NCI-H2196 (cell line): ENCODE measurements at regions not wholly inside any gene's neighbourhood (a gene's known extent, or its start where the extent isn't known, plus 50 kb on each side); places are given as distances from the start of the nearest gene placed in this dataset.

Experiments
- DNase-seq: peaks from one replicate; lab custom pipeline; 2025; ENCODE audit not compliant: unreplicated experiment; lab: John Stamatoyannopoulos, UW

DNA sequence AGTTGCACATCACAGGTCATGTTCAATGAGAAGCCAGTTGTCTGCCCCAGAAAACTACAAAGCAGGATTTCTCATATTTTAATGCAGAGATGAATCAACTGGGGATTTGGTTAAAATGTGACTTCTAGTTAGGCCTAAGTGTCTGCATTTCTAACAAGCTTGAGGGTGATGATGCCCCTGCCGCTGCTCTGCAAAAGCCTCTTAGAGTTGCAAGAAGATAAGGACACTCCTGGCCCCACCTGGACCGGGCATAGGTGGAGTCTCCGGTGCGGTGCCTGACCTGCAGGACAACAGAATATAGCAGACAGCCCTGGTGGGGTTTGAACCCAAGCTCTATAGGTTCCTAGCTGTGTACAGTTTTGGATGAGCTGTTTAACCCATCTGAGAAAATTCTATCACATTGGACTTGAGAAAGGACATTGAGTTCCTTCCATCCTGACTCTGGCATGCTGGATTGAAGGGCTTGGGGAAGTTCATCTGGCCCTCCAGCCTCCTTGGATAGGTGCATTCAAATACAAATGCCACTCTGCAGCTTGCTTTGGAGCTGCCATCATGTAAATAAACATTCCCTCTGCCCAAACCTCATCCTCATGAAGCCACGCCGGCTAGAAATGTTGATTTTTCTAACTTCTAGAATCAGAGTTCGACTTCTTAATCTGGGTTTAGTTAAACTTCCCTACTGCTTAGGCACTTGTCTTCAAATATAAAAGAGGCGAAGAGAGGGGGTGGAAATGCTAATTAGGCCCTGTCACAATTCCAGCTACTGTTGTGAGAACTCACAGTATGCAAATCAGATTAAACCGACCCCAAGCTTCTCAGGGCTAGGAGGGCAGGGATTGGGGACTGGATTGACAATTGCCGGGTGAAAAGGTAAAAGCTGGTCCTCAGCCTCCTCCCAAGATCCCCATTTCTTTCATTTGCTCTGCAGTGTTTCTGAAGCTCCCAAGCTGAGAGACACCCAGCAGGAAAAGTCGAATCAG lies 1225.6 kb downstream of the VRK1 start:
- no peak for DNase-seq

DNA sequence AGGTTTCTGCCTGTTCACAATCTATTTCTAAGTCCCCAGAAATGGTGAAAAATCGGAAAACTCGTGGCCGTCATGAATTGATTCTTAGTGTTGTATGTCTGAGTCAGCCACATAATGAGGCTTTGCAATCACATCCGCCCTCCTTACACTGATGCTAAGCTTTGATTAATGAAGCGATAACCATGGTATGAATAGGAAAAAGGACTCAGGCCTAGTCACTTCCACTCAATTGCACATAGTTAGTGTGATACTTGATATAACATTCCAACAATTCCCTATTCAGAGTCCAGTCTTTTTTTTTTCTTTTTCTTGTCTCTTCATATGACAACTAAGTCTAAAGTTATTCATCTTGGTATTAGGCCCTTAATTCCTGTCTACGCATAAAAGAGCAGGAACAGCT lies 1231.0 kb downstream of the VRK1 start:
- no peak for DNase-seq

DNA sequence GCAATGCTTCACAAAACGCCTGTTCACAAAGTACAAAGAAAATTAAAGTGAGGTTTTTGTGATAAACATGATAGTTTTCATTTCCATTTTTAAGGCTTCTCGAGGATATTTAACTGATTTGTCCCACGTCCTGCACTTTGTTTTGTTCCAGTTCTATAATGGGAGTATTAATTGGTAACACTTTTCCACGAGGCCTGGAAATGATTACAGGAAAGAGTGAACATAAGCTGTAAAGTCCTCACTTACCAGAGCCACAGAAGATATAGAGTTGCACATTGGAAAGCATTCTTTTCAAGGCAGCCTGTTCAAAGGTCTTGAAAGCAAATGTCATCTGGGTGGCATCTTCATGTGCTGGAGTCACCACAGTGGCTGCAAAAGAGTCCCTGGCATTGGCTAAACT lies 1236.6 kb downstream of the BCL11B start:
- DNase-seq = no peak

DNA sequence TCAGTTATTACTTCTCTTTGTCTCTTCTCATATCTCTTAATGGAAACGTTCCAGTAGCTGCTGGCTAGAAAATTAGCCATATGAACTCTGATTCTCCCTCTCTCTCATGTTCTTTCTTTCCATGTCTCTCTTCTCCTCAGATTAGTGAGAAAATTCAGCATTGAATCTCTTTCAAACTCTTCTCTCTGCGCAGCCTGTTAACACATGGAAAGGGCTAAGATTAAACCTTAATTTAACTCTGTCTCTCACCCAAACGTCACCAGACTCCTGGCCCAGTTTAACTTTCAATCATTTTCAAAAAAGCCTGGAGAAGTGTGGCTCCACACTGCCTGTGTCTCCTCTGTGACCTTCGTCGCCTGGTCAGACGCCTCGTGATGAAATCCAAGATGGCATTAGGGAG lies 1234.2 kb downstream of the BCL11B start:
- DNase-seq = no peak

DNA sequence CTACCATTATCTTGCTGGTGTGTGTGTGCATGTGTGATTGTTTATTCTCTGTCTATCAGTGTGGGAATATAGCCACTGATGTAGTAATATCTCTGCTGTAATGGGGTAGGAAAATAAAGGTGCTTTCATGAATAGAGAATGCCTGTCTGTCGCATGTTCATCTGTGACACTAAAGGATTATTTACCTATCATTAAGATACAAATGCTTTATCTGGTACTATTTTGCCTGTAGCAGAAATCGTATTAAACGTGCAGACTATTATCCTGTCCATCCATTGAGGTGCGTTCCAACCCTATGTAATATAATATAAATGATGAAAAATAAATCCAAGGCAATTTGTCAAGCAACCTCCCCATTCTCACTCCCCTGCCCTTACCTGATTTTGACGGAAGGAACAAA lies 1215.1 kb downstream of the BCL11B start:
- DNase-seq = no peak

DNA sequence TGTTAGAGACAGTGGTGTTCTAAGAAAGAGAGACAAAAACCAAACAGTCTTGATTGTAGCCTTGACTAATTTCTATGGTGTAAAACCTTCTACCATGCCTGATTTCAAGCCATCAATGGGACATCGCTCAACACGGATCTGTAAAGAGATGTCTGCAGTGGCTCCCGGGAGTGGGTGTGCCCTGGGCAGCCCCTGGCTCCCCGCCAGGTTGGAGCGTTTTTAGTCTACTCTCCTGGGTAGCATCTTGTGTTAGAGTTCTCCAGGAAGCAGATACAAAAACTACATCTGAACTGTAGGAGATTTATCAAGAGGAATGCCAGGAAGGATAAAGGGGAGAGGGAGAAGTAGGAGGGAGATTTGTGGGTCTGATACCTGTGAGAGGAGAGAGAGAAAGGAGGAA lies 1212.9 kb downstream of the BCL11B start:
- no peak for DNase-seq

DNA sequence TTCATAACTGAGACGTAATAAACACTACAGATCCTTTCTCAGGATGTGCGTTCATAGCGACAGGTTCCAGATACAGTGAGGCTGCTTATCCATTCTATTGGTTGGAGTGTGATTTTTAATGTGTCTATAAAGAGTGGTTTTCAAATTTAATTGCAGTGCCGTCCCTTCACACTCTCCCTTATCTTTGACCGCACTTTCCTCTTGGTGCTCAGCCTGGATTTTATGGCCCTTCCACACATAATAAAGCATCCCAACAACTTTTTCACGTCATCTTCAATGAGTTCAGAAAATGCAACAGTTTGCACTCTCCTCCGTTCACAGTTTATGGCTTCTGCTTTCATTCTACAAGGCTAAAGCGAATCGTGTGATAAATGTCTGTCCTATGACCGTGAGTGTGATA lies 1209.9 kb downstream of the BCL11B start:
- no peak for DNase-seq

DNA sequence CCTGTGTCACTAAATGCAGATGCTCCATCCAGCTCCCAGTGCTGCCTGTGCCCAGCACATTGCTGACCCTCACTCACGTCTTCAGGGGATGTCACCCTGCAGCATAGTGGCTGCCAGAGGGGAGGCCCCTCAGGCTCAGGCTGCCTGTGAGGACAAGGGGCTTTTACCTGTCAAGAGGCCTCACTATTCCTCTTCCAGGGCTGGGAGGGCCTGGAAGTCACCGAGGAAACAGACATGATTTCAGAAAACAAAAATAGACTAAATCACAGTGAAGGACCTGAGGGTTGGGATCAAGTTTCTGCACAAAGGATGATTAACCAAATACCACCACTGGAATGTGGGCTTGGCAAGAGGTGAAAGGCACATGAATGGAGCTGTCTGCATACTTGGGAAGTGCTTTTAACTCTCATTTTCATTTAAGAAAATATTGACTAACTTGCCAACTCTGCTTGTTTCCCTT lies 1202.3 kb downstream of the BCL11B start:
- no peak for DNase-seq

DNA sequence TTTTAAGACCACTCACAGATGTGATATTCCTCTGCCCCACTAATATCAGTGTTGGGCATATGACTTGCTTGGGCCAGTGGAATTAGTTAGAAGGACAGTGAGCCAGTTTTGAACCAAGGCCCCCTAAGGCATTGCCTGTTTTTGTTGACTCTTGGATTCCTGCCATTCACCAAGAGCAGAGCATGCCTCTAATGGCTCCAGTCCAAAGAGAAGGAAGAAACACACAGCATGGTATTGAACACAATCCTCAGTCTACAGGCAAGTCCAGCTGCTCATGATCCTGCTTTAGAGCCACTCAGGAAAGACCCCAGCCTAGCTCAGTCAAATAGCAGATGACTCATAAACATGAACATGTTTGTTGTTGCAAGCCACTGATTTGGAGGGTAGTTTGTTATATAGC lies 1201.5 kb downstream of the BCL11B start:
- DNase-seq = no peak

DNA sequence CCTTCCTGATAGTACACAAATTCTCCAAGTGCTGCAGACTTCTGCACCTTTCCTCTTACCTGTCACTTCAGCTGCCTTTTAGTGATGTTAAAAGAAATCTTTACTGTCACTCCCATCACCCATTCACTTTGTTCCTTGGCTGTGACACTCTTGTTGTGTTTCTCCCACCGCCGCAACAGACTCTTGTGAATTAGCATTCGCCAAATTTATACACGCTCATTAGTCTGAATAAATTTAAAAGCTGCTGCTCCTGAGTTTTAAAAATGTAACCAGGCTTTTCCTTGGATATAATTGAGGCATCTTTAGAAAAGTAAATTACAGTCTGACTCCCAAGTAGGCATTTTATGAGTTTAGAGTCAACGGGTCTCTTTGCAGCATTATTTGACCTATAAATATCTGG lies 1197.9 kb downstream of the BCL11B start:
- no peak for DNase-seq

DNA sequence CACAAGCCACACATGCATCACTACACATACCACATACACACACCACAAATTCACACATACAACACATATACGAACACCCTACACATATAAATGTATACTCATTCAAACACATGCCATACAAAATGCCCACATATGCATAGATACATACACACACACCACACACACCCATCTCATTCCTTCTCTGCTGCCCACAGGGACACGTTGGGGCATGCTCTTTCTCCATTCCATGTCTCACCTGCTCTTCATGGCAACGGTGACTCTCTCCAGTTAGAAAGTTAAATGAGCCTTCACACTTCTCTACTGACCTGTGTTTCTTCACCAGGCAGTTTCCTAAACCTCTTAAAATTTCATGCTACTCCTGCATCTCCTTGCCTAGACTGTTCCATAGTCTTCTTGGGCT lies 1194.8 kb downstream of the BCL11B start:
- DNase-seq = no peak

DNA sequence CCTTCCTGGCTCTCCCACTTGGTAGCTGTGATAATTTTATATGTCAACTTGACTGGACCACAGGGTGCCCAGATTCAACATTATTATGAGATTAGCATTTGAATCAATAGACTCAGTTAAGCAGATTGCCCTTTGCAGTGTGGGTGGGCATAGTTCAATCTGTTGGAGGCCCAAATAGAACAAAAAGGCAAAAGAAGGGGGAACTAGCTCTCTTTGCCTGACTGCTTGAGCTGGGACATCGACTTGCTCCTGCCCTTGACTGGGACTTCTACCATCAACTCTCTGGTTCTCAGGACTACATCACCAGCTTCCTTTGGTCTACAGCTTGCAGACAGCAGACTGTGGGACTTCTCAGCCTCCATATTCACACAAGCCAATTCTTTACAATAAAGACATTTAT lies 1189.2 kb downstream of the BCL11B start:
- DNase-seq = no peak

DNA sequence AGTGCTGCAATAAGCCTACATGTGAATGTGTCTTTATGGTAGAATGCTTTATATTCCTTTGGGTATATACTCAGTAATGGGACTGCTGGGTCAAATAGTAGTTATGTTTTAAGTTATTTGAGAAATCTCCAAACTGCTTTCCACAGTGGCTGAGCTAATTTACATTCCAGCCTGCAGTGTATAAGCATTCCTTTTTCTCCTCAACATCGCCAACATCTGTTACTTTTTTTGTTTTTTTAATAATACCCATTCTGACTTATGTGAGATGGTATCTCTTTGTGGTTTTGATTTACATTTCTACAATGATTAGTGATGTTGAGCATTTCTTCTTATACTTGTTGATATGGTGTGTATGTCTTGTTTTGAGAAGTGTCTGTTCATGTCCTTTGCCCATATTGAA lies 1186.2 kb downstream of the BCL11B start:
- no peak for DNase-seq

DNA sequence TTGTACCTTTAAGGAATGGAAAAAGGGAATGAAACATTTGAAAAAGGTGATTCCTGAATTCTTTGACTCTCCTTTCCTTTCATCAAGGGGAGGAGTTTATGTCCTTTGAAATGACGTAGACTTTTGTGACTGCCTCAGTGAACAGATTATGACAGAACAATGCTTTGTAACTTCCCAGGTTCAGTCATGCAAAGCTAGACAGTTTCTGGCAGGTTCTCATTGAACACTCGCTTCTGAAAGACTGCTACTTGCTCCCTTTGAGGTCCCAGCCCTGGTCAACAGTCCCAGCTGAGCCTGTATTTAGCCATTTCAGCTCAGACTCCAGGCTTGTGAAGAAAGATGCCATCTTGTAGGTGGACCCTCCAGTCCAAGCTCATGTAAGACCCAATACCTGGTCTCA lies 1178.9 kb downstream of the BCL11B start:
- no peak for DNase-seq

DNA sequence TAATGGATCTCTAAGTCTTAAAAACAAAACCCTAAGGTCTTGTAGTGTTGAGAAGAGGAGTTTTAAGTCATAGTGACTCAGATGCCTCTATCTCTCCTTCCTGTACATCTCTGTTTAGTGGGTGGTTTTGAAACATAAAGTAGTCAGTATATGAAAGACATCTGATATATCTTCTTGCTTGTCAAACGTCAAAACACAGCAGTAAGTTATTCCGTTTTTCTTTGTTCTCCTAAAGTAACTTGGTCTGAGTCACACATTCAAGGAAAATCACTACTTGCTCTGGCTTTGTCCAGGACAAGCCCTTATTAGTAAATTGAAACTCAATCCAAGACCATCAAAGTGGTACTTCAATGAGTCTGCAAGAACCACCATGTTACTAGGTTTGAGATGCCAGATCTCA lies 1172.5 kb downstream of the BCL11B start:
- DNase-seq = no peak

DNA sequence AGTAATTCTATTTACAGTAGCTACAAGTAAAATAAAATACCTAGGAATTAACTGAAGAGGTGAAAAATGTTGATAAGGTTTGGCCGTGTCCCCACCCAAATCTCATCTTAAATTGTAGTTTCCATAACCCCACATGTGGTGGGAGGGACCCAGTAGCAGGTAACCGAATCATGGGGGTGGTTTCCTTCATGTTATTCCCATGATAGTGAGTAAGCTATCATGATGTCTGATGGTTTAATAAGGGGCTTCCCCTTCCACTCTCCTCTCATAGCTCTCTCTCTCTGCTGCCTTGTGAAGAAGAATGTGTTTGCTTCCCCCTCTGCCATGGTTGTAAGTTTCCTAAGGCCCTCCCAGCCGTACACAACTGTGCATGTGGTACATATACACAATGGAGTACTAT lies 1170.7 kb downstream of the BCL11B start:
- no peak for DNase-seq

DNA sequence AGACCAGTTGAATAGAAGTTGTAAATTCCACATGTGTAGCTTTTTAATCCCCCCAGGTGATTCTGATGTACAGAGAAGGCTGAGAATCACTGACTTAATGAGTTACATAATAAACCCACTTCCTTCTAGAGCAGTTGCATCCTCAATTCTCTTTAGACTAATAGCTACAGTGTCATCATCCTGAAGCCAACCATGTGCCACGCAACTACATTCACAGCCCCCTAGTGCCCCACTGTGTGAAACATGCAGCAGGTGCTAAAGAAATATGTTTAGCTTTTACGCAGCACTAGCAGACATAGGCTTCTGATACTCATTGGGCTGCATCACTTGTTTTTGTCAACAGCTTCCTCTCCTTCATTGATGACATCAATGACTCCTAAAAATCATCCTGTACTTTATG lies 1168.3 kb downstream of the BCL11B start:
- no peak for DNase-seq

DNA sequence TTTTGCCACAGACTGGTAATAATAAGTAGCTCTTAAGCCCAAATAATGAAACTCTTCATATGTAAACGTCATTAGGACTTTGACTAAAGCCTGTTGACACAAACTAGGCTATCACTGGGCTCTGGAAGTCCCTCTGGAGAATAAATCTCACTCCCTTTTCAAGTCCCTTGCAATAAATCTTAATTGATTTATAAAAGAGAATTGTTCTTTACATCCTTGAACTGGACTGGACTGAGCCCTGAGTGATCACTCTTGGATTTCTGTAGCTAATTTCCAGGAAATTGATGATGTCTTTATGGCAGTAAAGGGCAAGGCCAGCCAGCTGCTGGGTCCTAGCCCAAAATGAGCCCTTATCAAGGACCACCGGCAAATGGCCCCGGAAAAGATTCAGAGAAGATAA lies 1162.7 kb downstream of the BCL11B start:
- DNase-seq = no peak

DNA sequence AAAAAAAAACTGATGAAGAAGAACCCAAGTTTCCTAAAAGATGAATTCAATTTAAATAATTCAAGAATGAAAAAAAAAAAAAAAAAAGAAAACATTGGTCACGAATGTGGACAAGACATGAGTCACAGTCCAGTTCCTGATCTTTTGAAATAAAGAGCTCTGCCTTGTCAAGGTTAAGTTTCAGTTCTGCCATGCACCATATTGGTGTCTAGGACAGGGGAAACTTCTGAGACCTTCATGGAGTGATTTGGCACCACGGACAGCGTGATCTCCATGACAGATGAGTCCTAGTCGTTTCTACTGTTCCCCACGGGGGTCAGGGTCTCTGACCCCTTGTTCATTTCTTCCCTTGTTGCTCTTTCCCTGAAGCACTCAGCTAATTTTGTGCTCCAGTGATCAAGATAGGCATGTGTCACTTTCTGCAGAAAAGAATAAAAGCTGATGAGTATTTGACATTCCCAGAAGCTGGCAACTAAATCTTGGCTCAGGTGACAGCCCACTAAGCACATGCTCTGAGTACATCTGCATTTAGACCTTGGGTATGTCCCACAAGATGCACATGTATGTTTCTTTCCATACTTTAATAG lies 1159.7 kb downstream of the BCL11B start:
- DNase-seq = no peak

DNA sequence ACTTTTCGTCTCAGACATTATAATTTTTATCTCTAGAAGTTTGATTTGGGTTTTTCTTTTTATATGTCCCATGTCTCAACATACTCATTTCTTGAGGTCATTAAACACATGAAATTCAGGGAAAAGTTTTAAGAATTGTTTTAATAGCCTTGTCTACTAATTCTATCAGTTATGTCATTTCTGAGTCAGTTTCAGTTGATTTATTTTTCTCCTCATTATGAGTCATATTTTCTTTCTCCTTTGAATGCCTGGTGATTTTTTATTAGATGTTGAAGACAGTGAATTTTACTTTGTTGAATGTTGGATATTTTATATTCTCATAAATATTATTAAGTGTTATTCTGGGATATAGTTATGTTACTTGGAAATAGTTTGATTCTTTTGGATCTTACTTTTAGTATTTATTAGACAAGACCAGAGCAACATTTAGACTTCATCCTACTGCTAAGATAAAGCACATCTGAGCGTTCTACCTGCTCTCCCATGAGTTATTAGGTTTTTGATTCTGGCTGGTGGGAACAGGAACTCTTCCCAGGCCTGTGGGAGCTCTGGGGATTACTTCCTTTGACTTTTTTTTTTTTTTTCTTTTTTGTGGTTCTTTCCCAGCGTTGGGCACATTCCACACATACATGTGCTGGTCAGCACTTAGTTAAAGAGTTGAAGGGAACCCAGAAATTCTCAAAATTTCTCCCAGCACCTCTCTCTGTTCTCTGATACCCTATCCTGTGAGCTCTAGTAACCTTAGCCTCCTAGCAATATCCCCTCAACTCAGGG lies 1157.7 kb downstream of the BCL11B start:
- DNase-seq = no peak

DNA sequence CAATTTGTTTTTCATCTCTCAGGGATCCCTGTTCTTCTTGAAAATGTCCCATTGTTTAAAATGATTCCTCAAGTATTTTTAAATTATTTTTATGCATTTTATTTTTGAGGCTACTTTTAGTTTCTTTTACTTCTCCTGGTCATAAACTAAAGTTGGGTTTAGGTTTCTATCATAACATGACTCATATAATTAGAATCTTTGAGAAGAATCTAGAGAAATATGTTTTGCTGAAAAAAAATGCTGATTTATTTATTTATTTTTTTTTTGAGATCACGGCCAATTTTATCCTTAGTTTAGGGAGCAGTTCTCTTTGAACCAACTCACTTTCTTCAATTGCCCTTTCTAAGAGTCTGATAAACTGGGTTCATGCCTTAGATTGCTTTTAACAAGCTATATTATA lies 1157.1 kb downstream of the BCL11B start:
- no peak for DNase-seq

DNA sequence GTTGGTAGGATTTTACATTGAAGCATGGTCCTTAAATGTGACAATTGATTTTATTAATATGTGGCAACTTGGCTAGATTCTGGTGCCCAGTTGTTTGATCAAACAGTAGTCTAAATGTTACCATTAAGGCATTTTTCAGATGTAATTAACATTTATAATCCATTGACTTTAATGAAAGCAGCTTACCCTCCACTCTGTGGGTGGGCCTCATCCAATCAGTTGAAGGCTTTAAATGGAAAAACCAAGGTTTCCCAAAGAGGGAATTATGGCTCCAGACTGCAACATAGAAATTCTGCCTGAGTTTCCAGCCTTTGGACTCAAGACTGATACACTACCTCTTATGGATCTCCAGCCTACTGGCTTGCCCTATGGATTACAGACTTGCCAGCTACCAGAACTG lies 1153.2 kb downstream of the BCL11B start:
- no peak for DNase-seq
